ENCODE measurements at regions not wholly inside any gene's neighbourhood (a gene's known extent, or its start where the extent isn't known, plus 50 kb on each side); places are given as distances from the start of the nearest gene placed in this dataset.

DNA sequence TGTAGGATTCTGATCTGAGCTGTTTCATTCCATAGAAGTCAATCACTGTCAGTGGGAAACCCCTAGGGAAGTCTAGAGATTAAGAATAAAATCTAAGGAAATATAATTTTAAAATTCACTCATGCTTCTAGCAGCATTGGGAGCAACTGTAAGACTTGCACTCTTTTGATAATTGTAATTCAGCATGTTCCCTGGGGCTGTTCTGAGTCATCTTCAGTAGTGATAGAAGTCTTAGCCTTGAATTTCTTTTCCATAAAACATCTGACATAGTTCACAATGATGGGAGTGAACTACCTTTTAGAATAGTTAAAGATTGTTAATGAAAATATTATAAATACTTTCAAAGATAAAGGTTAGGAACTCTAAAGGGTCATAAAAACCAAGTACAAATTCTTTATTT is 935.8 kb downstream of the DTWD2 start:
- DNase-seq (ENCODE audit: low spot score): no peak

DNA sequence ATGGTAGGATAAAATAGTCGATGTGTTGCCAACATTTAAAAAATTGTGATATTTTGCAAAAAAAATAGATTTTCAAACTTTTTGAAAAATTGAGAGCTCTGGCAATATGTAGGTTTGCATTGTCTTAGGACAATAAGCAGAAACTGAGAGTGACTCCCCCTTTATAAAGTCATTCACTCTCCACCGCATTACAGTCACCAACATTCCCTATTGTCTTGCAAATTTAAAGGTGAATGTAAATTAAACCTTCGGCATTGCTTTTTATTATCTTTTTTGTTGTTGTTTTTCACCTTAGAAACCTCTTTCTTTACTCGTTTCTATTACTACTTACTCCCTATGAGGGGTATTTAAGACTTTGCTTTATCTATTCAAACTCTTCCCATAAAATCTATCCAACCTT is 944.2 kb downstream of the DTWD2 start:
- DNase-seq (ENCODE audit: low spot score): no peak

DNA sequence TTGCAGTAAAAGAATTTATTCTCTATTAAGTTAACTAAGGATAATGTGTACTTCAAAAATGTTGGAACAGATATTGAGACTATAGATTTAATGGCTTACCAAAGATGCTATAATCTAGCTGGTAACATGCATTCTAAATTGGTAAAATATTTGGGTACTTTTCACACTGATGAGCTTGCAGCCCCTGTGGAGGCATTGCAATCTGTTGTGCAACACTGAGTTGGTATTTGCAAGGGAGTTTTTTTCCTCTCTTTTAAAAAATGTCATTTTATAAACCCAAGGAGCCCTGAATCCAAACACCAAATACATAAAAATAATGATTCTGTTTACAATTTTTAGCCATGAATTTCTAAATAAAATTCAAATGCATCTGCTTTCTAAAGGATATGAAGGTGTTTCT is 944.8 kb downstream of the DTWD2 start:
- DNase-seq (ENCODE audit: low spot score): no peak

DNA sequence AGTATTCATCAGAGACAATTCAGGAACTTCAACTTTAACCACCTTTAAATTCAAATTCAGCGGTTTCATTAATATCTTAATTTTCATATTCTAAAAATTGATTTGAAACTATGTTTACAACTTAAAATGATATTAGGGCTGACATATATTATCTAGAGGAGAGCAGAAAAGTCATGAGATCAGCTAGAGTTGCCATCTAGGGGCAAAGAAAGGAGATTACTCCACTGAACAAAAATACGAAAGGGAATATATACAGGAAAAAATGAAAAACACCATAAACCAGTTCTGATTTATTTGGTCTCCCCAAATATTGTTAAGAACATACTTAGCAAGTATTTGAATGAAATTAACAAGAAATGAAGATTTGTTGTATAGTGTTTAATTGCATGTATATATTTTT is 946.3 kb downstream of the DTWD2 start:
- peak; percentile 50 for DNase-seq (ENCODE audit: low spot score)

DNA sequence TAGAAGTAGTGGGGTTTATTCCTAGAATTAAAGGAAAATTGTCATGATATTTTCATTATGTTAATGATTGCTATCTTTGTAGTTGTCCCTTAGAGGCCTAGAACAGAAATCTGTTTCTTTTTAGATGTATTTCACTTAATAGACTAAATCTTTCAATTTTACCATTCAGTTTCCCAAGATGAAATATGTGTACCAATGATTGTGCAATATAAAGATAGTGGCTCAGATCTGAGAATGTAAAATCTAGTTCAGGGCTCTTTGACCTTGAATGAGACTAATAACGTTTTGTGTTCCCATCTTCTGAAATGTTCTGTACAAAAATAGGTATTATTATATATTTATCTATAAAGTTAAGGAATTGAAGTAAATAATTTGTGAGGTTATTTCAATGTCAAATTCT is 947.9 kb downstream of the DTWD2 start:
- DNase-seq (ENCODE audit: low spot score): no peak

DNA sequence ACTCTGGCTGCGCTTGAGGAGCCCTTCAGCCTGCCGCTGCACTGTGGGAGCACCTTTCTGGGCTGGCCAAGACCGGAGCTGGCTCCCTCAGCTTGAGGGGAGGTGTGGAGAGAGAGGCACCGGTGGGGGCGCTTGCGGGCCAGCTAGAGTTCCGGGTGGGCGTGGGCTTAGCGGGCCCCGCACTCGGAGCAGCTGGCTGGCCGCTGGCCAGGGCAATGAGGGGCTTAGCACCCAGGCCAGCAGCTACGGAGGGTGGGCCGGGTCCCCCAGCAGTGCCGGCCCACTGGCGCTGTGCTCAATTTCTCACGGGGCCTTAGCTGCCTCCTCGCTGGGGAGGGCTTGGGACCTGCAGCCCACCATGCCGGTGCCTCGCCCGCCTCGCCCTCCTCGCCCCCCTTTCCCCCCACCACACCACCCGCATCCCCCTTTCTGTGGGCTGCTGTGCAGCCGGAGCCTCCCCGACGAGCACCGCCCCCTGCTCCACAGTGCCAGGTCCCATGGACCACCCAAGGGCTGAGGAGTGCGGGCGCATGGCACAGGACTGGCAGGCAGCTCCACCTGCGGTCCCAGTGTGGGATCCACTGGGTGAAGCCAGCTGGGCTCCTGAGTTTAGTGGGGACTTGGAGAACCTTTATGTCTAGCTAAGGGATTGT is 954.5 kb downstream of the DTWD2 start:
- DNase-seq (ENCODE audit: low spot score): no peak

DNA sequence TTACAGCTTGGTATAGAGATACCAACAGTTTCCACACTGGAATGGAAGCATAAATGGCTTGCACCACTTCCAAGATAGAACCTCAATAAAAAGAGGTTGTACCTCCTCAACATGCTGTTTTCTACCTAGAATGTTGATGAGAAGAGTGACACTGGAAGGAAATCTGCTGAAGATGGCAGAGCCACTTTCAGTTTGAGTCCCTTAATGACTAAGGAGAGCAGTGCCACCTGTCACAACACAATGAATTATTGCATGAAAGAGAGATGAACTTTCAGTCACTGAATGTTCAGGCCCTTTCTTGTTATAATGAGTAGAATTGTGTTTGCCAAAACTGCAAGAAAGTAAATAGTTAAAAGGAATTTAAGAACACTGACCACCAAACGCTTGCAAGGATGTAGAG is 958.5 kb downstream of the DTWD2 start:
- DNase-seq (ENCODE audit: low spot score): no peak

DNA sequence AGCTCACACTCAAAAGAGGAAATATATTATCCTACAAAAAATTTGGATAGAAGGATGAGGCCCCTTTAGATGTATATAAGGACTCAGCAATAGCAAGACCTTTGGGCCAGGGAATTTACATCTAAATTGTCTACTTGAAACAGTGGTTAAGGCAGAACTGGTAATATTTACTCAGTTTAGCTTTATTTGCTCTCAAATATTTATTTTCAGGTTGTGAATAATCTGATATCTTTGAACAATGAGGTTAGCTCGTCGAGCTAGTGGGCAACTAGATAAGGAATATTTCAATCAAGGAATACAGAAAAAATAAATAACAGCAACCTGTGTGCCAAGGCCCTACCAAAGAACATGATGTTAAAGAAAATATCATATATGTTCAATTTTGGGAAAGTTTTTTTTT is 966.3 kb downstream of the DTWD2 start:
- no peak for DNase-seq (ENCODE audit: low spot score)

DNA sequence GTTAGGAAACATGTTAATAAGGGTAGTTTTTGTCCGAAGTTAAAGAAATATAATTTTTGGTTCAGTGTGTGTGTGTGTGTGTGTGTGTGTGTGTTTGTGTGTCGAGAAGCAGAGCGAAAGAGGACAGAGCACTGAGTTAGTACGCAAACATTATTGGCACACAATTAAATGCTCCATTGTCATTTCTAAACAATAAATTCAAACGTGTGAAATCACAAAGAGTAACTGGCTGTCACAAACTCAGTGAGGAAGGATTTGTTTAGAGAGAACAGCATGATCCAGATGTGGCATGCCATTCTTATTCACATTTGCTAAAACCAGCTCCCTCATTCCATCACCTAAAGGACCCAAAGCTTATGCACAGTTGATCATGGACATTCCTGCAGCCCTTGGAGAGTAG is 970.8 kb downstream of the DTWD2 start:
- peak; percentile 83 for DNase-seq (ENCODE audit: low spot score)

DNA sequence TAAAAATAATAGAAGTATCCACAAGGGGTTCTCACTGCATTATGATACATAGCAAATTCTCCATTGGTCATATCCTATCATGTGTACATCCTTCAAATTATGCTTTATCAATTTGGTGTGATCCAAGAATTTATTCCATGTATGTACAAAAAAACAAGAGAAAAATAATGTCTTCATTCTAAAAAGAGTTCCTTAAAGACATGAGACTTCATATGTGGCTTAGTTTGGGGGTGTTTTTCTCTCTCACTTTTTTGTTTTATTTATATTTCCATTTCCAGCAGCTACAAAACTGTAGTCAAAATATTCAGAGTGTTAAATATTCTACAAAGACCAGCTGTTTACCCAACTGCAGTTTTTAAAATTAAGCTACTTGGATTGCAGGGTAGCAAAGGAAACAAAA is 972.0 kb downstream of the DTWD2 start:
- no peak for DNase-seq (ENCODE audit: low spot score)

DNA sequence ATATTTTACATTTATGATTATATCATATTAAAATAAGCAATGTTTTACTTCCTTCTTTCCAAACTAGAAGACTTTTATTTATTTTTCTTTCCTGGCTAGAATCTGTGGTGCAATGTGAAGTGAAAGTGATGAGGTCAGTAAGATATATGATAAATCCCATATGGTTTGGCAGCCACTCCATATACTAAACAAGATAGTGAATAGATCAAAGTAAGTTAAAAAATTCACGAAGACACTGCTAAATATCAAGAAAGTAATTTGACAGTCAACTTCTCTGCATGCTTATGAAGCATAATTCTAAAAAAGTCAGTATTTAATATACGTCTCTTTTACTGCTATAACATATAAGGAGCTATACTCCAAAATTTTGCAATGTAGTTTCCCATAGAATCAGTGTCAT is 972.8 kb downstream of the DTWD2 start:
- no peak for DNase-seq (ENCODE audit: low spot score)

DNA sequence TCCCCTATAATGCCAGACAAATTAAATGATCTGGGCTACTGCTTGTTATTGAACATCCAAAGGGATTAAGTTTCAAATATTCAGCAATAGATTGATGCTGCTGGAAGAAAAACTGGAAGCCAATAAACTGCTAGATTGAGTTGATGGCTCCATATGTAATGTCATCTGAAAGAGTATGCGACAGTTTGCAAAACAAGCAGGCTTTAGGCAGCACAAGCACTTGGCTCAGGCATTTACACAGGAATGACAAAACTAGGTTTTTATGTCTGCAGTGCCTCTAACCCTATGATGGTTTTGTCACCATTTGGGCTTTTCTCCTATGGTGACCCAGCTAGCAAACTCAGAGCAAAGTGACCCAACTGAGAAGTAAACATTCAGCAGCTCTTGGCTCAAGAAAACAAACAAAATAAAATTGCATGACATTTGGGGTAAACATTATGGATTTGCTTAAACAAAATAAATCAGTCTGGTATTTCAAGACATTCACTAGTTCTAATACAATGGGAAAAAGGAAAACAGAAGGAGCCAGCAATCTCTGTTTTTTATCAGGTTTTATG is 978.5 kb downstream of the DTWD2 start:
- DNase-seq (ENCODE audit: low spot score): no peak

DNA sequence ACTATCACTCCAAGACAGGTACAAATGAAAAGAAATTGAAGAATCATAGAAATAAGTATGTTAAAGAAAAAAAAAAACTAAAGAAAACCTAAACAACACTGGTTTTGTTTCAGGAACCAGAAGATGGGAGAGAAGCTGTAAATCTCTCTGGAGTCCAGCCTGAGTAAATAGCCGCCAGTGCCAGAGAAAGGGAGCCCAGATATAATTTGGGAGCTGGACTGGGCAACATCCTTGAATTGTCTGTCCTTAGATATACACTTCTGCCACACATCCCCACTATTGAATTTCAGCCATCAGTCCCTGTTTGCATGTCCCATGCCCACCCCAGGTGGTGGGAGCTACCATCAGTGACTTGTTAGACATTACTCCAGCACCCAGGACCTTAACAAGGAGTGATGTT is 979.6 kb downstream of the DTWD2 start:
- no peak for DNase-seq (ENCODE audit: low spot score)

DNA sequence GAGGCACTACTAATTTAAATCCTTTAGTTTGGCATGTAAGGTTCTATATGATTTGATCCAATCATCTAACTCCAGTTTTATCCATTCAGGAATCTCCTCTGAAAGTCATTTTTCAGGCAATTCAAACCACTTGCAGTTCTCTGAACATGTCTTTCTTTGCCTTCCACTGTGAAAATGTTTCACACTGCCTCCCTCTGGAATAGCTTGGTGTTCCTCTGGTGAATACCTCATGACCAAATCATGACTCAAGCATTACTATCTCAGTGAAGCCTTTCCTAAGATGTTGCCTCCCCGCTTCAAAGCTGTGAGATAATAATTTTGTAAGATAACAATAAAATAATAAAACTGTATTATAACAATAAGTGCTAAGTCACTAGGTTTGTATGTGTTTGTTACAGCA is 981.1 kb downstream of the DTWD2 start:
- no peak for DNase-seq (ENCODE audit: low spot score)

DNA sequence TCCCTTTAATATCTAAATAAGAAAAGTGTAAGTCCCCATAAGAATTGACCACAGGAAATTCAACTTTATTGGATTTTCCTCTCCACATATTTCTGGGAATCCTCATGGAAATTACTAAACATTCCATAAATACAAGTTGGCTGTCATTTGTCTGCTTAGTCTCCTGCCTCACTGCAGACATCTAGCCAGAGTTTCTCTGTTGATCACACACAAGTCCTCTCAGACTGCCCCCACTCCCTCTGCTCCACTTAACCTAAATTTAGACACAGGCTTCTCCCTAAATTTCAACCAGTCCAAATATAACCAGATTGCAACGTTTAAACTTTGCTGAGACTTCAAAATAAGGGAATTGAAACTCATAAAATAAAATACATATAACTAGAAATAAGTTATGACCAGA is 982.1 kb downstream of the DTWD2 start:
- no peak for DNase-seq (ENCODE audit: low spot score)

DNA sequence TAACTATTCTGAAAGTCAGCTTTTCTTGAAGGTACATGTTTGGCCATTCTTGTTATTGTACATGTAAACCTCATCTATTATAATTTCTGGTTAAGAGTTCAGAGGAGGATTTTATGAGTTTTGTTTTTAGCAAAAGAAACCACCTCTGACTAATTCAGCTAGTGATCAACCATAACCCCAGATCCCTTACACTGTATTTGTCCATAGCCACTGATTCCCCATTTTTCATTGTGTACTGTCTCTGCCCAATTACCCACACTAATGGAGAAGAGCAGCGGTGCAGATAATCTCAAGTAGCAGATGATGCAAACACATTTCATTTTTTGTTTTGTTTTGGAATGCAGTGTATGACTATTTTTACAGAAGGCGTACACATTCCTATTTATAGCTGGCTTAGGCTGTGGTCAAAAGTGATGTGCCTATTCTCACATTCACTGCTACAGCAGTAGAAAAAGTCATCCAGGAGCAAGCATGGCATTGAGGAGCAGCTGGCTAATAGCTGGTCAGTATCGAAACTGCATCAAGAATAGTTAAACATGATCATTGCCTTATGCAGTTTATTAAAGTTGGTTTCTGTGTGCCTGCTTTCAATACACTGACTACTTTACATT is 988.3 kb downstream of the DTWD2 start:
- DNase-seq (ENCODE audit: low spot score): no peak

DNA sequence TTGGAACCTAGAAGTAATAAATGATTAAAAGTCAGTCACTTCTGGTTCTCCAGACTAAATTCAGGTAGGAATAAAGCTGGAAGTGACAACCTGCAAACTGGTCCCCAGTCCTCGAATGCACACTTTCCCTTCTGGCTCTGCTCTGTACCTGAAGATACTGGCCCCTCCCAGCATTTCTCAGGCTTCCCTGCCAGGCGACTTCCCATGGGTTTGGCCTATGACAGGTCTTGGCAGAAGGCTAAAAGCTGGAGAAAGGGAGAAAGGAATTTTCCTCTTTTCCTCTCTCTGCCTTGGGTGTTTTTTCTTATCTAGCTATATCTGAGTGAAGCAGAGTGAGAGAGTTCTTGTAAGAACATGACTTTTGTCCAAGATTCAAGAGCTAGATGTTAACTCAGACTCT is 1005.7 kb downstream of the DTWD2 start:
- no peak for DNase-seq (ENCODE audit: low spot score)

DNA sequence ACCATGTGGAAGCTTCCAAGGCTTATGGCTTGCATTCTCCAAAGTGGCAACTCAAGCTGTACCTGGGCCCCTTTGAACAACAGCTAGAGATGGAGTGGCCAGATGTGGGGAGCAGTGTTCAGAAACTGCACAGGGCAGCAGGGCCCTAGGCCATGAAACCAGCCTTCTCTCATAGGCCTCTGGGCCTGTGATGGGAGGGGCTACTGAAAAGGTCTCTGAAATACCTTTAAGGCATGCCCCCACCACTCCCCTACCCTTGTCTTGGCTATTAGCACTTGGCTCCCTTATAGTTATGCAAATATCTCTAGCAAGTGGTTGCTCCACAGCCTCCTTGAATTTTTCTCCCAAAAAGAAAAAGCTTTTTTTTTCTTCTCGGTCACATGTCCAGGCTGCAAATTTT is 1014.6 kb downstream of the DTWD2 start:
- DNase-seq (ENCODE audit: low spot score): no peak

DNA sequence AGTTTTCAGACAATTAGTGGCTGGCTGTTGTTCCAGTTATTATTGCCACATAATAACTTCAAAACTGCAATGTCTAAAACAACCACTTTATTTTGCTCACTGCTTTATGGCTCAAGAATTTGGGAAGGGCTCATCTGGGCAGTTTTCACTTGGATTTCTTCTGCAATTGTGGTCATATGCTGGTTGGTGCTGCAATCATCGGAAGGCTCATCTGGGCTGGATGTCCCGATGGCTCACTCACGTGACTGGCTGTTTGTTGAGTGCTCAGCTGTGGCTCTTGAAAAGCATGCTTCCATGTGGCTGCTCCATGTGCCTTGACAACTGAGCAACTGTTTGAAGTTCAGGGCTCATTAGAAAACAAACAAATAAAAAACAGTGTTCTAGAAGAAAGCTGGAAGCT is 1032.5 kb downstream of the DTWD2 start:
- no peak for DNase-seq (ENCODE audit: low spot score)

DNA sequence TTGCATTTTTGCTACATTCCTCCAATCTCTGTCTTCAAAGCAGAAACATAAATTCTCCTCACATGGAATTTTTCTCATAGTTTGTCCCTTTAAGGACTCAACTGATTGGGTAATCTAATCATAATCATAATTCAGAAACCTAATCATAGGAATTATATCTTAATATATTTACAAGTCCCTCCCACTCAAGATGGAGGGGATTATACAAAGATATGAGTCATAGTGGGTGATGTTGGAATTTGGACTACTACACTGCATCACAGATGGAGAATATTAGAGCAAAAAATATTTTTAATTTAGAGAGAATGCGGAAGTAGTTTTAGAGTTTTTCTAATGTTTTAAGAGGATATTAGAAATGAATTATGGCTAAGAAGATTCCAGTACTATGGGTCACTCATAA is 1034.0 kb downstream of the DTWD2 start:
- DNase-seq (ENCODE audit: low spot score): no peak

DNA sequence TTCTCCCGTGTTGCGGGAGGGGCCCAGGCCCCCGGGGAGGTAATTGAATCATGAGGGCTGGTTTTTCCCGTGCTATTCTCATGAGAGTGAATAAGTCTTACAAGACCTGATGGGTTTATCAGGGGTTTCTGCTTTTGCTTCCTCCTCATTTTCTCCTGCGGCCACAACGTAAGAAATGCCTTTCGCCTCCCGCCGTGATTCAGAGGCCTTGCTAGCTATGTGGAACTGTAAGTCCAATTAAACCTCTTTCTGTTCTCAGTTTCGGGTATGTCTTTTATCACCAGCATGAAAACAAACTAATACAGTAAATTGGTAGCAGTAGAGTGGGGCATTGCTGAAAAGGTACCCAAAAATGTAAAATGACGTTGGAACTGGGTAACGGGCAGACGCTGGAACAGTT is 1035.1 kb downstream of the DTWD2 start:
- no peak for DNase-seq (ENCODE audit: low spot score)

DNA sequence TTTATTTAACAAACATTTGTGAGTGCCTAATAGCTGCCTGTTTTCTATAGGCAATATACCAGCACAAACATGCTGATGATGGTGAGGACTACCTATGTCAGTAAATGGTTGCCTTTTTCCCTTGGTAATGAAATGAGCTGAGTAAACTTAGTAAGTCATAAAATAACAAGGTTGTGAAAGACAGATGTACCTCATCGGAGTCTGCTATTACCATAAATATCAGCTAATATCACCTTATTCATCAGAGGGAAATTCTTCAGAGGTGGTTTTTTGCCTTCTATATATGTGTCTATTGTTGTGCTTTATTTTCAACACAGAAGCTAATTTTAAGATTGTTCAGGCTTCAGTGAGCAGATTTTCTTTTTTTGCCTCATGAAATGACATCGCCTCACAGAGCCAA is 1040.5 kb downstream of the DTWD2 start:
- DNase-seq (ENCODE audit: low spot score): no peak

DNA sequence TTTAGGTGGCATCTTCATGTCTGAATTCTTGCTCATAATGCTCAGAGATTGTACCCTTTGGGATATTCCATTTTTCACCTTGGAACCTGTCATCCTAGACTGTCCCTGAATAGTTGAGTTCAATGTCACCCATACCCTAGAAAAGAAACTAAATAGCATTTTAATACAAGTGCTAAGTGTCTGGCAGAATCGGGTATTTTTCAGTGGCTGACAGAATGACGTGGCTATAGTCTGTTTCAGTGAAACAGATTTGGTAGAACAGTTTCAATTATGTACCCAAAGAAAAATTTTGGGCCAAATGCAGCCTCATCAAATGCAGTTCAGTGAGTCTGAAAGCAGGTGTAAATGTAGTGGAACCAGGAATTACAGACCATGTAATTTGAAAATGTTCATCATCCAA is 1041.2 kb downstream of the DTWD2 start:
- DNase-seq (ENCODE audit: low spot score): no peak

DNA sequence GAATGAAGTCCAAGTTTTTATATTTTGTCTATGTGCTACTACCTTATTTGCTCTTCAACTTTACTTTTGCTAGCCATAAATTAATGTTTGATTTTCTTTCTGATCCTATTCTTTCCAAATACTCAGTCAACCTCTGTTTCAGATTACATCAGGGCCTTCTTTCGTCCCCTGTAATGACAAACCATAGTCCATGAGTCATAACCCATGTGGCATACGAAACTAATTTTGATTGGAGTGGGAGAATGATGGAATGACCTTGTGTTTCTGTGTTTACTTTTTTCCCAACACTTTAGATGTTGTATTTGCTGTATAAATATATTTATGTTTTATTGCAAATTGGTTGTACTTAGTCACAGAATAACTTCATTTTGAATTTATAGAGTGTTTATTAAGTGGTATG is 1043.1 kb downstream of the DTWD2 start:
- no peak for DNase-seq (ENCODE audit: low spot score)

All from pons (tissue), 1 donor.